OCI-LY3 (cell line): ENCODE measurements at regions not wholly inside any gene's neighbourhood (a gene's known extent, or its start where the extent isn't known, plus 50 kb on each side); places are given as distances from the start of the nearest gene placed in this dataset.

Experiments
- CTCF ChIP-seq: fragments of 200-600, 300-600 bp; sonication (generic); IDR thresholded peaks from 2 replicates; pipeline ENCODE4 v1.5.1; 2014; ENCODE audit warnings: antibody characterized with exemption, low read length, low read depth
- EZH2phosphoT487 ChIP-seq: fragments of 200-600 bp; shearing (Covaris generic); IDR thresholded peaks from 2 replicates; pipeline ENCODE4 v1.6.1; 2018; ENCODE audit warnings: antibody characterized with exemption, mixed run types, low read depth

DNA sequence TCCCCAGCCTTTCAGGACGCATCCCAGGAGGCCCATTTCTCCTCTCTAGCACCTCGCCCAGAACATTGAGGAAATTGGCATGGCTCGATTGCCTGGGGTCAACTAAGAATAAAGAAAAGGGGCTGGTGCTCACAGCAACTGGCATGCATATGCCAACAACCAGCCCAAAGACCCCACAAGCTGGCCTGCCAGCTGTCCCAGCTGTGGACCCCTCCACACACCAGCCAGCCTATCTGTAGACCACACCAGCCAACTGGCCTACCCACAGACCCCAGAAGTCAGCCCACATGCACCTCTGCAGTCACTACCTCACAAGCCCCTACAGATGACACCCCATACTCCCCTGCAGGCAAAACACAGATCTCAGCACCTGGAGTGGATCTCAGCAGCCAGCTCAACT is 123.8 kb upstream of the ID2 start:
- no peak for TF ChIP-seq CTCF
- no peak for TF ChIP-seq EZH2phosphoT487
